HUDEP-2 (cell line): ENCODE measurements at regions not wholly inside any gene's neighbourhood (a gene's known extent, or its start where the extent isn't known, plus 50 kb on each side); places are given as distances from the start of the nearest gene placed in this dataset.

Experiments
- DNase-seq, 76 experiments: peaks; one replicate each; lab custom pipeline; 2025; ENCODE audit not compliant: unreplicated experiment in 76 of 76; lab: John Stamatoyannopoulos, UW

- DNase-seq, result no peak
Observed at GRCh38 chr5:118778941-118779340, 209.4 kb downstream of the DTWD2 start.

- DNase-seq, result no peak
Observed at GRCh38 chr5:118777189-118777736, 211.1 kb downstream of the DTWD2 start.

GRCh38 chr5:118776755-118777154 is 211.6 kb downstream of the DTWD2 start:
- no peak for DNase-seq

GRCh38 chr5:118775790-118776499 is 212.4 kb downstream of the DTWD2 start:
- no peak for DNase-seq

GRCh38 chr5:118768607-118769175 is 219.7 kb downstream of the DTWD2 start:
- DNase-seq, result no peak

- DNase-seq, result no peak
Observed at GRCh38 chr5:118762291-118762690, 226.1 kb downstream of the DTWD2 start.

GRCh38 chr5:118761814-118762213 is 226.5 kb downstream of the DTWD2 start:
- no peak for DNase-seq

GRCh38 chr5:118752969-118753368 is 235.4 kb downstream of the DTWD2 start:
- DNase-seq, result no peak

GRCh38 chr5:118736396-118736795 is 252.0 kb downstream of the DTWD2 start:
- no peak for DNase-seq

GRCh38 chr5:118733394-118733793 is 255.0 kb downstream of the DTWD2 start:
- no peak for DNase-seq

- no peak for DNase-seq
Observed at GRCh38 chr5:118728191-118728590, 260.2 kb downstream of the DTWD2 start.

- no peak for DNase-seq
Observed at GRCh38 chr5:118726891-118727290, 261.5 kb downstream of the DTWD2 start.

GRCh38 chr5:118723021-118723338 is 265.4 kb downstream of the DTWD2 start:
- DNase-seq, result no peak

- peak in 3 of 76 experiments; percentile 2 to 13 (median 3) for DNase-seq
Observed at GRCh38 chr5:118722122-118723020, 266.0 kb downstream of the DTWD2 start.

- DNase-seq, result no peak
Observed at GRCh38 chr5:118711727-118712126, 276.6 kb downstream of the DTWD2 start.

- DNase-seq, result no peak
Observed at GRCh38 chr5:118705959-118706667, 282.2 kb downstream of the DTWD2 start.

GRCh38 chr5:118703241-118703640 is 285.1 kb downstream of the DTWD2 start:
- DNase-seq, result no peak

GRCh38 chr5:118701791-118702190 is 286.6 kb downstream of the DTWD2 start:
- no peak for DNase-seq

- DNase-seq, result no peak
Observed at GRCh38 chr5:118700510-118700909, 287.8 kb downstream of the DTWD2 start.

GRCh38 chr5:118698774-118699173 is 289.6 kb downstream of the DTWD2 start:
- DNase-seq, result no peak

- DNase-seq, result no peak
Observed at GRCh38 chr5:118696076-118696475, 292.3 kb downstream of the DTWD2 start.
